ENCODE measurements at regions not wholly inside any gene's neighbourhood (a gene's known extent, or its start where the extent isn't known, plus 50 kb on each side); places are given as distances from the start of the nearest gene placed in this dataset.
A peak's percentile ranks its signal among the peaks of the same experiment; 100 is the strongest.

DNA sequence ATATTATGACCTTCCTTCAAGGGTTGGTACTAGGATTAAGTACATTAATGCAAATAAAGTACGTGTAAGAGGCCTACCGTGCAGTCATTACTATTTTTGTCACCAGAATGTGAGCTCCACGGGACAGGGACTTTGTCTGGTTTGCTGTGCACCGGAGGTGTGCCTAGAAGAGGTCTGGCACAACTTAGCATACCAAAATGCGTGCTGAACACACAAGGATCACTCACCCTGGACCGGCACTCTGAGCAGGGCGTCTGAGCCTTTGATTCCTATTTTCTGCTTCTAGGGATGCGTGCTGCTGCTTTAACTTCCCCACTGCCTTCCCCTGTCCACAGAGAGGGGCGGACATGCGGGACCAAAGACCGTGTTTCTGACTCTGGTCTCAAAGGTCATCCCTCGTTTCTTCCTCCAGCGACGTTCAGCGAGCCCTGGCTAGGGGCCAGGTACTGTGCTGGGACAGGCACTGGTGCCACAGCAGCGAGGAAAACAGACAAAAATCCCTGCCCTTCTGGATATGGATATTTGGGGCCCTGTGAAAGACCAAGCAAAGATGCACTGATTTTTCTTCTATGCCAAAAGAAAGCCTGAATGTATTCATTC lies 222.7 kb downstream of the BMP7 start:
- TF ChIP-seq, protein P1, sequence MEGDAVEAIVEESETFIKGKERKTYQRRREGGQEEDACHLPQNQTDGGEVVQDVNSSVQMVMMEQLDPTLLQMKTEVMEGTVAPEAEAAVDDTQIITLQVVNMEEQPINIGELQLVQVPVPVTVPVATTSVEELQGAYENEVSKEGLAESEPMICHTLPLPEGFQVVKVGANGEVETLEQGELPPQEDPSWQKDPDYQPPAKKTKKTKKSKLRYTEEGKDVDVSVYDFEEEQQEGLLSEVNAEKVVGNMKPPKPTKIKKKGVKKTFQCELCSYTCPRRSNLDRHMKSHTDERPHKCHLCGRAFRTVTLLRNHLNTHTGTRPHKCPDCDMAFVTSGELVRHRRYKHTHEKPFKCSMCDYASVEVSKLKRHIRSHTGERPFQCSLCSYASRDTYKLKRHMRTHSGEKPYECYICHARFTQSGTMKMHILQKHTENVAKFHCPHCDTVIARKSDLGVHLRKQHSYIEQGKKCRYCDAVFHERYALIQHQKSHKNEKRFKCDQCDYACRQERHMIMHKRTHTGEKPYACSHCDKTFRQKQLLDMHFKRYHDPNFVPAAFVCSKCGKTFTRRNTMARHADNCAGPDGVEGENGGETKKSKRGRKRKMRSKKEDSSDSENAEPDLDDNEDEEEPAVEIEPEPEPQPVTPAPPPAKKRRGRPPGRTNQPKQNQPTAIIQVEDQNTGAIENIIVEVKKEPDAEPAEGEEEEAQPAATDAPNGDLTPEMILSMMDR (IDR thresholded peaks at IDR 0.05): no peak
- TF ChIP-seq POLR2A (IDR thresholded peaks at IDR 0.05): no peak
- no peak for TF ChIP-seq POLR2AphosphoS5 (IDR thresholded peaks at IDR 0.05; ENCODE audit: insufficient read depth in 1 of 2, low read depth in 1 of 2)
- Histone ChIP-seq H3K4me1 (peaks cover 73% of the 10 kb centered on the region), H3K9me3 (no peaks in the 10 kb centered on the region), H3K36me3 (no peaks in the 10 kb centered on the region), H3K27me3 (no peaks in the 10 kb centered on the region), H3K27ac (no peak overlapping the region), H3K4me3 (no peak overlapping the region)
- DNase-seq (ENCODE audit: extremely low spot score in 2 of 2): no peak
- intact Hi-C loops (cut with DNase I): no loop called here

DNA sequence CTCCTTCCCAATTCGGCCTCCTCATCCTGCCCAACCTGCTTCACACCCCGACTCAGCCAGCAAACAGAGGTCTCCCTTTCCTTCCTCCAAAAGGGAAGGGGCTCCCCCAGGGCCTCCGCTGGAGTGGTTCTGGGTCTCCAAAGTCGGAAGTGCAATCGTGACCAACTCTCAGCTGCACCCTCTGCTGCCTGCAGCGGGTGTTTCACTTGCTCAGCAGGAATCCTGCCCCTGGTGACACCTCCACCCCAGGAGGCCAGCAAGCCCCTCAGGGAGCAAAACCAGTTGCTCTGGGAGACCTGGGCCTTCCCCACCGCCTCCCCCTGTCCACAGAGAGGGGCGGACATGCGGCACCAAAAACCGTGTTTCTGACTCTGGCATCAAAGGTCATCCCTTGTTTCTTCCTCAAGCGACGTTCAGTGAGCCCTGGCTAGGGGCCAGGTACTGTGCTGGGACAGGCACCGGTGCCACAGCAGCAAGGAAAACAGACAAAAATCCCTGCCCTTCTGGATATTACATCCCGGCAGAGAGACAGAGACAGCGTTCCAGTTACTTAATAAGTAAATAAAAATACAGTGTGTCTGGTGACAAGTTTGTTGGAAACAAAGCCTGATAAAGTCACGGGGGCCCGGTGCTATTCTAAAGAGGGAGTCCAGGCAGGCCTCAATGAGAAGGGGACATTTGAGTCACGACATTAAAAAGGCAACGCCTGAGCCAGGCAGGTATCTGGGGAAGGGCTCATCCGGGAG lies 219.0 kb downstream of the BMP7 start:
- H3K4me3 ChIP-seq: no peak overlapping the region
- no peaks in the 10 kb centered on the region for H3K27me3 ChIP-seq
- no peaks in the 10 kb centered on the region for H3K9me3 ChIP-seq
- peaks cover 56% of the 10 kb centered on the region for H3K4me1 ChIP-seq
- TF ChIP-seq POLR2A (IDR thresholded peaks at IDR 0.05): no peak
- TF ChIP-seq, protein P1 (IDR thresholded peaks at IDR 0.05): no peak
- no peak for TF ChIP-seq POLR2AphosphoS5 (IDR thresholded peaks at IDR 0.05; ENCODE audit: insufficient read depth in 1 of 2, low read depth in 1 of 2)
- no peaks in the 10 kb centered on the region for H3K36me3 ChIP-seq
- DNase-seq (ENCODE audit: extremely low spot score in 2 of 2): no peak
- peak overlapping the region; percentile 48 for H3K27ac ChIP-seq
- intact Hi-C loops (cut with DNase I): no loop called here

DNA sequence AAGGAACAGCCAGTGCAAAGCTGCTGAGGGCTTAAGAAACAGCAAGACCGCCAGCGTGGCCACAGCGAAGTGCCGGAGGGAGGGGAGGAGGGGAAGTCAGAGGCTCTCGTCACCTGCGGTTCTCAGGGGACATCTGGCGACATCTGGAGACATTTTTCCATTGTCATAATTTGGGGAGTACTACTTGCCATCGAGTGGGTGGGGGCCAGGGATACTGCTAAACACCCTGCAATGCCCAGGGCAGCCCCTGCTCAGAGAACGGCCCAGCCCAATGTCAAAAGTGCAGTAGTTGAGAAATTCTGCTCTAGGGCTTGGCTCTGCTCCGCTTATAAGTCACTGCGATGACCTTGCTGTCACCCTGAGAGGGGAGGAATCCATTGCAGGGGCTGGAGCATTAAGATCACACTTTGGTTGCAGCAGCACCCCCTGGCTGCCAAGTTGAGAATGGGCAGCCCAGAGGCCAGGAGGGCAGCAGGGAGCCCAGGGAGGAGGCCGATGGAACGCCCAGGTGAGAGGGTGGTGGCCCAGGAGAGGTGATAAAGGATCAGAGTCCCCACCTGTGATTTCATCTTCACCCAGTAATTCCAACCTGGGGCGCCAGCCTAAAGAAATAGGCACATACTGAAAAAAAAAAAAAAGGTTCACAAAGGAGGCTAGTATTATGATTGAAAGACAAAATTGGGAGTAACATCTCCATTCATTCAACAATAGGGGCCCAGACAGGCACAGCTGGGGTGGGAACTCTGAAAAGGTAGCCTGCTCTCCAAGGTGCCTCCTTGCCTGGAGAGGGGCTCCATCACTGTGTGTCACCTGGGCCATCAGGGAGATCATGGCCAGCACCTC lies 218.2 kb downstream of the BMP7 start:
- peaks cover 49% of the 10 kb centered on the region for H3K4me1 ChIP-seq
- peak overlapping the region; percentile 48 for H3K27ac ChIP-seq

DNA sequence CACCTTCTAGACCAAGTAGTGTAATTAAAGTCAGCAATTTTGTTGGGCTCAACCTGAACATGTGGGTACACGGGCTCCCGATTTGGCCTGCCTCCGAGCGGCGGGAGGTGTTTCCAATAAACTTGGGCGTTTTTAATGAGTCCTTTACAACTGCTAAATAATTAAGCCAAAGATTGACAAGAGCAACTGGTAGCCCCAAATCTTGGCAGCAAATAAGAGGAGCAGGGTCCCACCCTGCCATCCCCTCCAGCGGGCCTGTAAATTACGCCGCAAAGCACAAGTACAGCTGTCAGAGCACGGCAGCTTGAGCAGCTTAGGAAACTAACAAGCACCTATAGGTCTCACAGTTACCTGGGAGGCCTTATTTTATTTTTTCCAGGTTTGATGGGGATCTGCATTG lies 217.1 kb downstream of the BMP7 start:
- DNase-seq (ENCODE audit: extremely low spot score in 2 of 2): no peak
- peaks cover 42% of the 10 kb centered on the region for H3K4me1 ChIP-seq
- H3K27me3 ChIP-seq: no peaks in the 10 kb centered on the region
- intact Hi-C loops (cut with DNase I): no loop called here
- H3K9me3 ChIP-seq: no peaks in the 10 kb centered on the region
- peak overlapping the region; percentile 48 for H3K27ac ChIP-seq
- H3K36me3 ChIP-seq: no peaks in the 10 kb centered on the region
- TF ChIP-seq, protein P1 (IDR thresholded peaks at IDR 0.05): no peak
- TF ChIP-seq POLR2AphosphoS5 (IDR thresholded peaks at IDR 0.05; ENCODE audit: insufficient read depth in 1 of 2, low read depth in 1 of 2) (no peak), POLR2A (IDR thresholded peaks at IDR 0.05) (no peak)
- no peak overlapping the region for H3K4me3 ChIP-seq

More for the DNA sequence above, 218.2 kb downstream of the BMP7 start:
- H3K4me3 ChIP-seq: no peak overlapping the region
- intact Hi-C loops (cut with DNase I): no loop called here
- H3K36me3 ChIP-seq: no peaks in the 10 kb centered on the region
- DNase-seq (ENCODE audit: extremely low spot score in 2 of 2): no peak
- no peaks in the 10 kb centered on the region for H3K27me3 ChIP-seq
- no peaks in the 10 kb centered on the region for H3K9me3 ChIP-seq
- TF ChIP-seq POLR2A (IDR thresholded peaks at IDR 0.05) (no peak), POLR2AphosphoS5 (IDR thresholded peaks at IDR 0.05; ENCODE audit: insufficient read depth in 1 of 2, low read depth in 1 of 2) (peak in 1 of 2 donors; percentile 58)
- TF ChIP-seq, protein P1 (IDR thresholded peaks at IDR 0.05): peak in 2 of 3 experiments; percentile 40 to 51

All from vagina (tissue), 2 donors.